T-helper 2 cell treated with Interferon-gamma antibody and Interleukin-4, amounts not matched to agents 5 μg/mL and 100 μg/mL, for 36 hours (primary cell): ENCODE measurements at regions not wholly inside any gene's neighbourhood (a gene's known extent, or its start where the extent isn't known, plus 50 kb on each side); places are given as distances from the start of the nearest gene placed in this dataset.

Experiments used
- DNase-seq: peaks from one replicate; pipeline ENCODE4 v3.0.0; 2021; ENCODE audit warnings: low spot score
- H3K27ac Mint-ChIP-seq: one replicate; pipeline ENCODE4 v1.8.0; 2021; ENCODE audit warnings: mild to moderate bottlenecking, mixed read lengths
- H3K27me3 Mint-ChIP-seq: one replicate; pipeline ENCODE4 v1.8.0; 2021; ENCODE audit warnings: low read depth, mixed read lengths
- H3K36me3 Mint-ChIP-seq: one replicate; pipeline ENCODE4 v1.8.0; 2021; ENCODE audit warnings: low read depth, mixed read lengths
- H3K4me1 Mint-ChIP-seq: one replicate; pipeline ENCODE4 v1.8.0; 2021; ENCODE audit warnings: low read depth, mixed read lengths
- H3K4me3 Mint-ChIP-seq: one replicate; pipeline ENCODE4 v1.8.0; 2022; ENCODE audit warnings: mild to moderate bottlenecking, moderate library complexity, mixed read lengths
- H3K9me3 Mint-ChIP-seq: one replicate; pipeline ENCODE4 v1.8.0; 2021; ENCODE audit warnings: mixed read lengths

DNA sequence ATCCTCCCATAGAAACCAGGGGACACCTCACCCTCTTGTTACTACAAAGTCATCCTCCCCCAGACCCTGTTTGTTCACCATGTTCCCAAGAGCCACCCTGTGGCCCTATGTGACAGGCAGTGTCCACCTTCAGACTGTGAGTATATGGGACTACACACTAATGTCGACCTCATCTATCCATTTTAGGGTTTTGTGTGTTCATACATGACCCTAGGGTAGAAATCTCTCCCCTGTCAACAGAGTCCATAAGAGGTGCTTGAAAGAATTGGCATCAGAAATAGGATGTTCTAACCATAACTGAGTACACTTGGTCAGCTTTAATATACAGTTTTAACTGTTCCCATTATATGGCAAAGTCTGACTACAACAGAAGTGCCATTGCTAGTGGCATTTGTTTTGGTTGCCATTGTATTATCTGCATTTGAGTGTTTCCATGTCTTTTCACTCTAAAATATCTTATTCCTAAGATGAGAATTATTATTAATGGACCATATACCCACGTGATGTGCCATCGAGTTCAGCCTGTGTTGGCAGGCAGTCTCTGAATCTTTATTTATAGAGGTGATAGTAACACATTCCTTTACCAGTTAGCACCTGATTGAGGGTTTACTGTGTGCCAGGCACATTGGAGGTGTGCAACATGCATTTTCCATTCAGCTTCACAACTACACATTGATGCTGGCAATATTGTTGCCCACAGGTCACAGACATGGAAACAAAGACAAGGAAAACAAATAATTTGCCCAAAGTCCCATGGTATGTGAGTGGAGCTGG is 590.6 kb upstream of the IGFBP3 start:
- H3K4me3 Mint-ChIP-seq: no peak overlapping the region
- H3K9me3 Mint-ChIP-seq: peaks cover 11% of the 10 kb centered on the region
- H3K36me3 Mint-ChIP-seq: no peaks in the 10 kb centered on the region
- no peak for DNase-seq
- H3K27ac Mint-ChIP-seq: no peak overlapping the region
- no peaks in the 10 kb centered on the region for H3K4me1 Mint-ChIP-seq
- H3K27me3 Mint-ChIP-seq: no peaks in the 10 kb centered on the region

DNA sequence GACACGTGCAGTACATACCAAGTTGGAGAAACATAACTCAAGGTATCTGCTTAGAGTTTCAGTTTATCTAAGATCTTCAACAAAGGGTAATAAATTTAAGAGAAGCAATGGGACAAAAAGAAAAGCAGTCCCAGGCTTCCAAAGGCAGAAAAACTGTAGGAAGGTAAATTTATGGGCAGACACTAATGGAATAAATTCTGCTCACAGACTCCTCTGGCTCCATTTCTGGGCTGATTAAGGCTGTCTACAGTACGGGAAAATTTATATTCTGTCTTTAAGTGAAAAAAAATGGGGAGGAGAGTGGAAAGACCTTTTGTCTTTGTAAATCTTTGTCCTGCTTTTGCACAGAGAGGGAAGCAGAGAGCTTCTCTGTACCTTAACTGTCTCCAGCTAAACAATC is 587.5 kb upstream of the IGFBP3 start:
- Mint-ChIP-seq H3K4me1 (no peaks in the 10 kb centered on the region), H3K27me3 (no peaks in the 10 kb centered on the region), H3K9me3 (peaks cover 9% of the 10 kb centered on the region)

DNA sequence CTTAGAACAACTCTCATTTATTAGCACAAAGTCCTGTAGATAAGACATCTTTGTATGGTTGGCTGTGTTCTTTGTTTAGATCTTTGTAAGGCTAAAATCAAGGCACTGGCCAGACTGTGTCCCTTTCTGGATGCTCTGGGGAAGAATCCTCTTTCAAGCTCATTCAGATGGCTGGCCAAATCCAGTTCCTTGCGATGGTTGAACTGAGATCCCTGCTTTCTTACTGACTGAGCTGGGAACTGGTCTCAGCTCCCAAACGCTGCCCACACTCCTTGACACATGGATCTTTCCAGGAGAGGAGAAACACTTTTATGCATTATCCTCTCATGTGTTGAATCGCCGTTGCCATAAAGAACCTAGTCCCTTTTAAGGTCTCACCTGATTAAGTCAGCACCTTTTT is 586.5 kb upstream of the IGFBP3 start:
- peaks cover 6% of the 10 kb centered on the region for H3K9me3 Mint-ChIP-seq
- H3K36me3 Mint-ChIP-seq: no peaks in the 10 kb centered on the region
- no peaks in the 10 kb centered on the region for H3K27me3 Mint-ChIP-seq

More for the DNA sequence above, 587.5 kb upstream of the IGFBP3 start:
- Mint-ChIP-seq H3K36me3 (no peaks in the 10 kb centered on the region), H3K27ac (no peak overlapping the region), H3K4me3 (no peak overlapping the region)
- no peak for DNase-seq

DNA sequence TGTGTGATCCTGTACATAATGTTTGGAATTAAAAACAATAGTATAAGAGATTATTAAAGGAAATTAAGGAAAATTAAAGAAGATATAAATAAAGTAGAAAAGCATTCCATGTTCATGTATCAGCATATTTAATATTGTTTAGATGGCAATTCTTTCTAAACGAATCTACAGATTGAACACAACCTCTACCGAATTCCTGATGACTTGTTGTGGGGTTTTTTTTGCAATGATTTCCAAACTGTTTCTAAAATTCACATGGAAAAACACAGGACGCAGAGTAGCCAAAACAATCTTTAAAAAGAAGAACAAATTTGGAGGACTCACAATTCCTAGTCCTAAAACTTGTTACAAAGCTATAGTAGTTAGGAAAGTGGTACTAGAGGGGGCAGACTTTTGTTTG is 573.4 kb upstream of the IGFBP3 start:
- Mint-ChIP-seq H3K27me3 (no peaks in the 10 kb centered on the region), H3K9me3 (peaks cover 38% of the 10 kb centered on the region), H3K4me3 (no peak overlapping the region), H3K4me1 (no peaks in the 10 kb centered on the region), H3K36me3 (no peaks in the 10 kb centered on the region), H3K27ac (no peak overlapping the region)
- no peak for DNase-seq

More for the DNA sequence above, 586.5 kb upstream of the IGFBP3 start:
- H3K27ac Mint-ChIP-seq: no peak overlapping the region
- H3K4me1 Mint-ChIP-seq: no peaks in the 10 kb centered on the region
- H3K4me3 Mint-ChIP-seq: no peak overlapping the region
- no peak for DNase-seq

DNA sequence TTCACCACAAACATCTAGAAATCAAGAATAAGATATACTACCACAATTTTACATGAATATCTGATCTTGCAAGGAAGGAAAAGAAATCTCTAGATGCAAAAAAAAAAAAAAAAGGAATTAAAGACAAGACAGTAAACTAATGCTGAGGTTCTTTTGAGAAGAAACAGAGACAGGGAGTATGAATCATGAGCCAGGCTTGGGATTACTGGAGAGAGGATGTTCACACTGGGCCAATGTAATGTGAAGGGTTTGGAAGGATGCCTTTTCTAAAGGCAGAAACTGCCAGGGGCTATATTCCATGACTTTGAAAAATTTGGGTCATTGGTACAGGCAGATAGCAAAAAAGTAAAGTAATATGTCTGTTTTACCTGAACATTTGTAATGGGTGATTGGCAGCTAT is 573.0 kb upstream of the IGFBP3 start:
- Mint-ChIP-seq H3K27ac (no peak overlapping the region), H3K9me3 (peaks cover 37% of the 10 kb centered on the region), H3K4me1 (no peaks in the 10 kb centered on the region), H3K36me3 (no peaks in the 10 kb centered on the region), H3K27me3 (no peaks in the 10 kb centered on the region), H3K4me3 (no peak overlapping the region)
- no peak for DNase-seq

DNA sequence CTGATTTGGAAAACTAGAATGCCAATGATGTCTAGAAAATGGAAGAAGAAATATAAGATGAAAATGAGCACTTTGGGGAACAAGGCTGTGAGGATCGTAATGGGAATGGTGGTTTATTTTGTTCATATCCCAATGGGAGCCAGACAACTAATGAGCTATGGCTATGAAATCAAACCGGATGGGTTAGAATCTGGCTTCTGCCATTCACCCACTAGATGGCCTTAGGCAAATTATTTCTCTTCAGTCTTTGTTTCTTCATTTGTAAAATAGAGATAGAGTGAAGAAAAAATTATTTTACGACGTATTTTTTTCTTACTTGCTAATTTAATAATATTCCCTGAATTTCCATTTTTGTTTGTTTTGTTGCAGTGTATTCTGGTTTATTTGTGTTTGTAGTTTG is 572.1 kb upstream of the IGFBP3 start:
- no peak overlapping the region for H3K27ac Mint-ChIP-seq
- H3K36me3 Mint-ChIP-seq: no peaks in the 10 kb centered on the region
- no peak overlapping the region for H3K4me3 Mint-ChIP-seq
- H3K9me3 Mint-ChIP-seq: peaks cover 29% of the 10 kb centered on the region
- no peaks in the 10 kb centered on the region for H3K4me1 Mint-ChIP-seq
- DNase-seq: no peak
- H3K27me3 Mint-ChIP-seq: no peaks in the 10 kb centered on the region

DNA sequence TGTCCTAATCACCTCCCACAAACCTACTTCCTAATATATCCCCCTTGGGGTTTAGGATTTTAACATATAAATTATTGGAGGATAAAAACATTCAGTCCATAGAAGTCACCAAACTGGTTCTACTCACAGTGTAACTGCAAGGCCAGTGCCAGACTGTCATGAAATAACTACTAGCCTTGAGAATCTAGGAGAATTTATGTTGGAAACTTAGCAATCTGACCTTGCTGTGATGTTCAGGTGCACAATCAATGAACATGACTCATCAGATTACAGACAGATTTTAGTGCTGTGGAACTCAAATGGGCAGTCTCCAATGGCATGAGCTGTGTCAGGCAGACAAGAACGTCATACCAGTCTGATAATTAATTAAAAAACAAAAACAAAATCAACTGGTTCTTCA is 571.4 kb upstream of the IGFBP3 start:
- peaks cover 27% of the 10 kb centered on the region for H3K9me3 Mint-ChIP-seq
- no peak overlapping the region for H3K4me3 Mint-ChIP-seq
- no peaks in the 10 kb centered on the region for H3K27me3 Mint-ChIP-seq
- no peaks in the 10 kb centered on the region for H3K36me3 Mint-ChIP-seq
- H3K27ac Mint-ChIP-seq: no peak overlapping the region
- DNase-seq: no peak
- H3K4me1 Mint-ChIP-seq: no peaks in the 10 kb centered on the region

DNA sequence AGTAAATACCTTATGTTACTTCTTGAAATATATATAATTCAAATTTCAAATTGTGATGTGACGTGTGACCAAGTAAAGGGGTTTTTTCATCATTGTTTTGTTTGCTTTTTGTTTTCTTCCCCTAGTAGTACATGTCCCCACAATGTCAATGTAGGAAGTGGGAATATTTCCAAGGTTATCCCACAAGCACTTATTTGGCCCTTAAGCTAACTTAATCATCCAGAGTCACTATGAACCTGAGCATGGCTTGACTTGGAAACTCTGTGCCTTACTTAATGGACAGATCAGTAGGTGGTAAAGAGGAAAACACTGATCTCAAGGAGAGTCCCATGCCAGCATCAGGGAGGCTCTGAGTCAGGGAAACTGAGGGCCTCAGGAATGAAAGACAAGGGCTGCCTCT is 569.3 kb upstream of the IGFBP3 start:
- Mint-ChIP-seq H3K4me3 (no peak overlapping the region), H3K36me3 (no peaks in the 10 kb centered on the region), H3K9me3 (peaks cover 17% of the 10 kb centered on the region), H3K27me3 (no peaks in the 10 kb centered on the region), H3K27ac (no peak overlapping the region), H3K4me1 (no peaks in the 10 kb centered on the region)
- DNase-seq: no peak

DNA sequence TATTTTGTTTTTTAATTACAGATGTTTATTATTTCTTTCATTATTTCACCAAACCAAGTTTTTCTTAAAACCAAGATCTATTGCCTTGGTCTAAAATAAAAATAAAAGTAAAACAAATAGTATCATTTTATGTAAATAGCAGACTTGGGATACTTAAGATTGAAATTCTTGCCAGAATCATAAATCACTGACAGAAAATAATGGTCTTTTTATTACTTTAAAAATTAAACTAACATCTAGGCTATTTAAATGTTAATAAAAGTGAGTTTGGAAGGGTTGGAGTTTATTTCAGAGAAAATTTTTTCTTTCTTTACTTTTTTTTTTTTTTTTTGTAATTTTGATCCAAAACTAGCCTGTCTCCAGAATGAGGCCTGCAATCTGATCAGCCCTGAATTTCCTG is 568.0 kb upstream of the IGFBP3 start:
- Mint-ChIP-seq H3K4me1 (no peaks in the 10 kb centered on the region), H3K9me3 (peaks cover 22% of the 10 kb centered on the region), H3K27me3 (no peaks in the 10 kb centered on the region), H3K36me3 (no peaks in the 10 kb centered on the region), H3K4me3 (no peak overlapping the region), H3K27ac (no peak overlapping the region)
- DNase-seq: no peak

DNA sequence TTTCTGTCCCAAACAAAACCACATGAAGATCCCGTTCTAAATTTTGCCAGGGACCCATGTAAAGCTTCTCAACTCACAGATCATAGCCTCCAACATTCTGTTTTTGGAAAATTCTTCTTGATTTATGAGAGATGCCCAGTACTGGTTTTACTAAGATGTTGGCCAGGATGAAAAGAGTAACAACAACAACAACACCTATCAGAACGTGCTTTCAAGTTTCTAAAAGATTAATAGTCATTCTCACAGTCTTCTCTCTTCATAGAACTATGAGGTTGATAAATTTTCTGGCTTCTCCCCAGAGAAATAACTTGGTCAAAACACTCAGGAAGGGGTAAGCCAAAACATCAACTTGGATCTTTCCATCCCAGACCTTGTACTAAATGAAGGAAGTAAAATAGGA is 567.5 kb upstream of the IGFBP3 start:
- no peak overlapping the region for H3K27ac Mint-ChIP-seq
- DNase-seq: no peak
- no peaks in the 10 kb centered on the region for H3K36me3 Mint-ChIP-seq
- H3K9me3 Mint-ChIP-seq: peaks cover 26% of the 10 kb centered on the region
- no peaks in the 10 kb centered on the region for H3K4me1 Mint-ChIP-seq
- H3K27me3 Mint-ChIP-seq: no peaks in the 10 kb centered on the region
- H3K4me3 Mint-ChIP-seq: no peak overlapping the region

DNA sequence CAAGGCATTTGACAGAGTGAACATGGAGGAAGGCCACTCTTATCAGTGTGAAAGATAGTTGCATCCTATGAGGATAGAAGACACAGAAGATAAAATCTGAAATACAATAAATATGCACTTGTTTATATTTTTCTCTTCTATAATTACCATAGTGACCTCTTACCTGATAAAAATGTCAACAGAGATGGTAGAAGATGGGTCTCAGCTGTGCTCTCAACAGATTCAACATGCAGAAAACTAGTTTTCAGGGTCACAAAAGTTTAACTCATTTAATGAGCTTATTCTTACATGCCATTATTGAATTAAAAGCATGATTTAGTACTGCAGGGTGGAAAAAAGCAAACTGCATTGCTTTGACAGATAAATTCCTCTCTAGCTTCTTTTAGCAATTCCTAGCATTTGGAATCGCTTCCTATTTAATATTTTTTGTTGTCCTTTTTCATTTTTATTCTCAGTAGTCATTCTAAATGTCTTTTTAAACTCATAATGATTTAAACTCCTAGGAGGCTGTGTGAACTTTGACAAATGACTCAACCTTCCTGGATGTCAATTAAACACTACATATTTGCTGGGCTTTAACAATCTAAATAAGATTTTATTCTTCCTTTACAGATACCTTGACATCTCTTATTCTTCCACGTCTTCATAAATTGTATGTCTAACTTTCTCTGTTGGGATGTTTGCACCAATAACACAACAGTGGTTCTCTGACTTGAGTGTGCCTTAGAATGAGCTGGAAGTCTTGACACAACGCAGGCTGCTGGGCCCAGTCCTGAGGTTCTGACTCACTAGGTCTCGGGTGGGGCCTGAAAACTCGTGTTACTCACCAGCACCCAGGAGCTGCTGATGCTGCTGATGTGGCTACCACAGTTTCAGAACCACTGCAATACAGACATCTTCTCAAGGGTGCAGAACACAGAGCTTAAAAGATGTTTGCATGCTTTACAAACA is 565.5 kb upstream of the IGFBP3 start:
- Mint-ChIP-seq H3K36me3 (no peaks in the 10 kb centered on the region), H3K27ac (no peak overlapping the region), H3K9me3 (peaks cover 20% of the 10 kb centered on the region), H3K27me3 (no peaks in the 10 kb centered on the region), H3K4me3 (no peak overlapping the region), H3K4me1 (no peaks in the 10 kb centered on the region)
- DNase-seq: no peak

DNA sequence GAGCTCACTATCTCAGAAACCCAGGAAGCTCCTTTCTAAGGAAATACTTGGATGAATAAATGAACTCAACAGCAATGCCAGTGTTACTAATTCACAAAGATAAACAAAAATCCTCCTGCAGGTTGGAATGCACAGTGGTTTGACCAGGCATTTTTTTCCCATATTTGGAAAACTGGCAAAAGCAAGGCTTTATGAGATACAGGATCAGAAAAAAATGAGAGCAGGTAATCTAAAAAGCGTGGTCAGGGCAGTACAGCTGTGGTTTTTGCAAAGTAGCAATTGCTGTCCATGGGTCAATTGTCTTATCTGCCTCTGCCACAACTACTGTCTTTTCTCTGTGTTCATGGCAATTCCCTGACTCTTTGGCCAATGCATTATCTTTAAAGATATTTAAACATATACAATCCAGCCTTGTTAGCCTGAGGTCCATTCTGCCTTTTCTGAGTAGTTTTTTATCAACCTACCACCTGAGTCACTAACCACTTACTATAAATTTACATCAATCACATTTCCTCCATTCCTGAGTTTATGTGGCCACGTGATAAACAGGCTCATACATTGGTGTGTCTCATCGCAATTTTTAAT is 564.5 kb upstream of the IGFBP3 start:
- Mint-ChIP-seq H3K4me1 (no peaks in the 10 kb centered on the region), H3K9me3 (peaks cover 16% of the 10 kb centered on the region), H3K27ac (no peak overlapping the region), H3K36me3 (no peaks in the 10 kb centered on the region), H3K27me3 (no peaks in the 10 kb centered on the region), H3K4me3 (no peak overlapping the region)
- DNase-seq: no peak

DNA sequence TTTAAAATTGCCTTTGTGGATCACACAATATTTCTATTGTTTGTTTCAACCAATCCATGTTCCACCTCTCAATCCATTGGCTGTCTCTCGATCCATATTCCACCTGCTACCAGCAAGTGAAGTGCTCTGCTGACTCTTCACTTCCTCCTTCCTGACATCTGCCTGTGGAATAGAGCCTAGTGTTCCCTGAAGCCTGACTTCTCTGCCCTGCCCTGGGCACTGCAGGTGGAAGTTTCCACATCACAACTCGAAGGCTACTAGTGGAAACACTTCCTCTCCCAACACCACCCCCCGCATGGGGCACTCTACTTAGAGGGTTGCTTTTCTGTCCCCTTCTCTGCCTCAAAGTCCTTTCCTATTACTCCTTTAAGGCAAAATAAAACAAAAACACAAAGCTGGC is 563.8 kb upstream of the IGFBP3 start:
- Mint-ChIP-seq H3K4me1 (no peaks in the 10 kb centered on the region), H3K4me3 (no peak overlapping the region), H3K9me3 (peaks cover 16% of the 10 kb centered on the region), H3K27me3 (no peaks in the 10 kb centered on the region), H3K27ac (no peak overlapping the region), H3K36me3 (no peaks in the 10 kb centered on the region)
- no peak for DNase-seq

DNA sequence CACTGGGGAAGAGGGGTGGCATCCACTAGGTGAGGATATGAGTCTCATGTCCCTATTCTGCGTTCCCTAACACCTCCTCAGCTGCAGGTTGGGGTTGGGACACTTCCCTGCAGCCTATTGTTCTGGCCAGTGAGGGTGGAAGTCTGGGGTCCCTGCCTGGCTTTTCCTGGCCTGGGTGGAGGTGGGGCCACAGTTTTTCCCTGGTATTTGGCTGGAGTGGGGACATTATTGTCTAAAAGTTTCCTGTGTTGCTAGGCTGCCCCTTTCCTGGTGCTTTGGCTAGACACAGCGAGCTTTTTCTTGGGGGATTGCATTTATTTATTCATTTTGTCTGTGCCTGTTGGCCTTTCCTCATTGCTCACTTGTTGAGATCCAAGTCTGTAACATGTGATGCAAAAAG is 559.5 kb upstream of the IGFBP3 start:
- Mint-ChIP-seq H3K27ac (no peak overlapping the region), H3K36me3 (no peaks in the 10 kb centered on the region), H3K9me3 (peaks cover 26% of the 10 kb centered on the region), H3K4me3 (no peak overlapping the region), H3K27me3 (no peaks in the 10 kb centered on the region), H3K4me1 (no peaks in the 10 kb centered on the region)
- no peak for DNase-seq
